HEK293T (cell line): ENCODE measurements at regions not wholly inside any gene's neighbourhood (a gene's known extent, or its start where the extent isn't known, plus 50 kb on each side); places are given as distances from the start of the nearest gene placed in this dataset.

Experiments
- CTCF ChIA-PET: fragments of 350-600 bp; formaldehyde crosslinking; extraction: SDS; loops from one replicate; lab custom pipeline; 2021; ENCODE audit warnings: antibody characterized with exemption, inconsistent platforms; lab: Yijun Ruan, JAX
- POLR2A ChIA-PET: fragments of 350-600 bp; formaldehyde crosslinking; extraction: SDS; loops from one replicate; lab custom pipeline; 2020; ENCODE audit warnings: antibody characterized with exemption, inconsistent platforms; lab: Yijun Ruan, JAX
- DNase-seq: peaks from one replicate; pipeline ENCODE4 v3.0.0; 2012; ENCODE audit warnings: mixed read lengths; ENCODE audit errors: extremely low spot score
- ARNT ChIP-seq: fragments of 450-650 bp; IDR thresholded peaks from 2 replicates; pipeline ENCODE4 v1.6.1; 2017; ENCODE audit warnings: mild to moderate bottlenecking
- BHLHE40 ChIP-seq: fragments of 450-650 bp; IDR thresholded peaks from 2 replicates; pipeline ENCODE4 v1.6.1; 2016; ENCODE audit warnings: mild to moderate bottlenecking, moderate library complexity, borderline replicate concordance
- CTBP1 ChIP-seq: fragments of 450-650 bp; IDR thresholded peaks from 2 replicates; pipeline ENCODE4 v1.6.1; 2016; ENCODE audit warnings: borderline replicate concordance
- ELF4 ChIP-seq: fragments of 450-650 bp; IDR thresholded peaks from 2 replicates; pipeline ENCODE4 v1.6.1; 2017; ENCODE audit warnings: antibody characterized with exemption
- FOXA1 ChIP-seq: fragments of 450-650 bp; IDR thresholded peaks from 2 replicates; pipeline ENCODE4 v1.6.1; 2016; ENCODE audit warnings: mild to moderate bottlenecking
- FOXK2 ChIP-seq: fragments of 450-650 bp; IDR thresholded peaks from 2 replicates; pipeline ENCODE4 v1.6.1; 2016; ENCODE audit warnings: mild to moderate bottlenecking
- FOXM1 ChIP-seq: fragments of 450-650 bp; IDR thresholded peaks from 2 replicates; pipeline ENCODE4 v1.6.1; 2017; ENCODE audit warnings: mild to moderate bottlenecking, borderline replicate concordance
- HDGF ChIP-seq: fragments of 450-650 bp; IDR thresholded peaks from 2 replicates; pipeline ENCODE4 v1.6.1; 2017; ENCODE audit warnings: antibody characterized with exemption, borderline replicate concordance
- L3MBTL2 ChIP-seq: fragments of 450-650 bp; conservative IDR thresholded peaks from 2 replicates; pipeline ENCODE4 v1.6.1; 2016; ENCODE audit warnings: mild to moderate bottlenecking
- LEF1 ChIP-seq: fragments of 450-650 bp; IDR thresholded peaks from 2 replicates; pipeline ENCODE4 v1.6.1; 2017; ENCODE audit warnings: mild to moderate bottlenecking, borderline replicate concordance
- NFRKB ChIP-seq: fragments of 450-650 bp; IDR thresholded peaks from 2 replicates; pipeline ENCODE4 v1.6.1; 2016; ENCODE audit warnings: mild to moderate bottlenecking, moderate library complexity
- PKNOX1 ChIP-seq: fragments of 450-650 bp; IDR thresholded peaks from 2 replicates; pipeline ENCODE4 v1.6.1; 2016
- SP1 ChIP-seq: fragments of 450-650 bp; IDR thresholded peaks from 2 replicates; pipeline ENCODE4 v1.6.1; 2017
- SUZ12 ChIP-seq: fragments of 450-650 bp; IDR thresholded peaks from 2 replicates; pipeline ENCODE4 v1.6.1; 2016; ENCODE audit warnings: mild to moderate bottlenecking
- TARDBP ChIP-seq: fragments of 450-650 bp; IDR thresholded peaks from 2 replicates; pipeline ENCODE4 v1.6.1; 2016
- ZNF384 ChIP-seq: fragments of 450-650 bp; IDR thresholded peaks from 2 replicates; pipeline ENCODE4 v1.6.1; 2016

- ChIA-PET CTCF (no interaction called here), POLR2A (no interaction called here)
- TF ChIP-seq L3MBTL2 (no peak), BHLHE40 (no peak), SUZ12 (no peak), LEF1 (no peak), FOXA1 (no peak), TARDBP (no peak), HDGF (no peak), ARNT (no peak), ELF4 (no peak), FOXK2 (no peak)
- DNase-seq: no peak
Observed at GRCh38 chr9:118271936-118272335, 567.7 kb downstream of the TLR4 start.

GRCh38 chr9:118273048-118273447, 568.8 kb downstream of the TLR4 start:
- CTCF ChIA-PET: no interaction called here
- POLR2A ChIA-PET: no interaction called here
- TF ChIP-seq FOXM1 (no peak), NFRKB (no peak), BHLHE40 (no peak), ELF4 (no peak), PKNOX1 (no peak), SUZ12 (no peak), SP1 (no peak), ZNF384 (no peak), ARNT (no peak), FOXA1 (no peak), FOXK2 (no peak), TARDBP (no peak), CTBP1 (no peak), LEF1 (no peak), HDGF (no peak), L3MBTL2 (no peak)
- no peak for DNase-seq

GRCh38 chr9:118276784-118277183, 572.6 kb downstream of the TLR4 start:
- DNase-seq: no peak
- no peak for TF ChIP-seq ELF4
- no peak for TF ChIP-seq NFRKB
- no peak for TF ChIP-seq ZNF384
- TF ChIP-seq CTBP1: no peak
- TF ChIP-seq LEF1: no peak
- no peak for TF ChIP-seq TARDBP
- TF ChIP-seq SP1: no peak
- no peak for TF ChIP-seq PKNOX1
- no peak for TF ChIP-seq FOXK2
- TF ChIP-seq L3MBTL2: no peak
- no peak for TF ChIP-seq FOXA1
- no peak for TF ChIP-seq ARNT
- TF ChIP-seq BHLHE40: no peak
- no peak for TF ChIP-seq SUZ12
- TF ChIP-seq HDGF: no peak
- TF ChIP-seq FOXM1: no peak
- ChIA-PET POLR2A (no interaction called here), CTCF (no interaction called here)

GRCh38 chr9:118281772-118282171, 577.6 kb downstream of the TLR4 start:
- TF ChIP-seq HDGF (no peak), ELF4 (no peak), CTBP1 (no peak), FOXA1 (no peak)
- ChIA-PET CTCF (no interaction called here), POLR2A (no interaction called here)
- DNase-seq: no peak

GRCh38 chr9:118283488-118283887, 579.3 kb downstream of the TLR4 start:
- POLR2A ChIA-PET: no interaction called here
- no peak for DNase-seq
- CTCF ChIA-PET: no interaction called here
- TF ChIP-seq FOXK2: no peak
- TF ChIP-seq PKNOX1: no peak

- ChIA-PET CTCF (no interaction called here), POLR2A (no interaction called here)
- DNase-seq: no peak
- TF ChIP-seq CTBP1 (no peak), PKNOX1 (no peak), FOXK2 (no peak), NFRKB (no peak), L3MBTL2 (no peak), TARDBP (no peak), HDGF (no peak), ZNF384 (no peak), ELF4 (no peak), SP1 (no peak), ARNT (no peak), FOXM1 (no peak)
Observed at GRCh38 chr9:118290116-118290515, 585.9 kb downstream of the TLR4 start.

GRCh38 chr9:118295413-118295812, 591.2 kb downstream of the TLR4 start:
- ChIA-PET POLR2A (no interaction called here), CTCF (no interaction called here)
- no peak for DNase-seq
- TF ChIP-seq BHLHE40 (no peak), ELF4 (no peak), FOXM1 (no peak), FOXK2 (no peak), HDGF (no peak), NFRKB (no peak), SP1 (no peak), FOXA1 (no peak), L3MBTL2 (no peak), SUZ12 (no peak), TARDBP (no peak), PKNOX1 (no peak), CTBP1 (no peak)
